BE2C (cell line): ENCODE measurements at regions not wholly inside any gene's neighbourhood (a gene's known extent, or its start where the extent isn't known, plus 50 kb on each side); places are given as distances from the start of the nearest gene placed in this dataset.
"Not testable (repeated sequence)": the region's sequence is repeated elsewhere in the genome, so short reads cannot be mapped to it uniquely, and the experiment has no call there.

ENCODE experiments used
- DNase-seq: peaks from one replicate; pipeline ENCODE4 v3.0.0-alpha.2; 2020
- H3K27me3 ChIP-seq: fragments of 250-450 bp; sonication (Bioruptor Pico); 2 replicates; pipeline ENCODE4 v1.5.1; 2020; ENCODE audit warnings: mild to moderate bottlenecking
- H3K36me3 ChIP-seq: fragments of 250-450 bp; sonication (Bioruptor Pico); 2 replicates; pipeline ENCODE4 v1.5.1; 2020; ENCODE audit warnings: mild to moderate bottlenecking
- H3K4me1 ChIP-seq: fragments of 250-450 bp; sonication (Bioruptor Pico); 2 replicates; pipeline ENCODE4 v1.5.1; 2020
- H3K4me3 ChIP-seq: 2 replicates; pipeline ENCODE4 v1.5.1; 2011; ENCODE audit warnings: low read depth, low read length
- H3K9me3 ChIP-seq: fragments of 250-450 bp; sonication (Bioruptor Pico); 2 replicates; pipeline ENCODE4 v1.5.1; 2020
- TF ChIP-seq, protein P1 (sequence below): IDR thresholded peaks from 2 replicates; pipeline ENCODE4 v1.5.1; 2012; ENCODE audit warnings: mild to moderate bottlenecking, low read depth, low read length

DNA sequence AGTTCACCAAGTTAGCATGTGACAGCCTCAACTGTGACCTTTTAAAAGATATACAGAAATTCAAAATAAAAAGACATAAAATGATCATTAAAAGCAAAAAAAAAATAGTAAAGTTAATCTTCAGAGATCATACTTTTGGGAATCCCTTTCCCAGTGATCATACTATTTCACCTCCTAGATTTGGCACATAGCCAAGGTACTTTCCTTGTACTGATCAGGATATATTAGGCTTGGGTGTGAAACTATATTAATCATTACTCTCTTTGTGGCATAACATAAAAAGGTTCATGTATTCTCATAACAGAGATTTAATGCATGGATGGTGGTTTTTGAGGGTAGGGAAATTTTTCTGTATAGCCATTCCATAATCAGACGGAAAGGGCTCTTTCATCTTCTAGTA is 109.6 kb upstream of the ZWINT start:
- Histone ChIP-seq H3K4me3 (no peak overlapping the region), H3K36me3 (no peaks in the 10 kb centered on the region), H3K9me3 (no peaks in the 10 kb centered on the region), H3K27me3 (no peaks in the 10 kb centered on the region), H3K4me1 (no peaks in the 10 kb centered on the region)
- no peak for DNase-seq
- TF ChIP-seq, protein P1, sequence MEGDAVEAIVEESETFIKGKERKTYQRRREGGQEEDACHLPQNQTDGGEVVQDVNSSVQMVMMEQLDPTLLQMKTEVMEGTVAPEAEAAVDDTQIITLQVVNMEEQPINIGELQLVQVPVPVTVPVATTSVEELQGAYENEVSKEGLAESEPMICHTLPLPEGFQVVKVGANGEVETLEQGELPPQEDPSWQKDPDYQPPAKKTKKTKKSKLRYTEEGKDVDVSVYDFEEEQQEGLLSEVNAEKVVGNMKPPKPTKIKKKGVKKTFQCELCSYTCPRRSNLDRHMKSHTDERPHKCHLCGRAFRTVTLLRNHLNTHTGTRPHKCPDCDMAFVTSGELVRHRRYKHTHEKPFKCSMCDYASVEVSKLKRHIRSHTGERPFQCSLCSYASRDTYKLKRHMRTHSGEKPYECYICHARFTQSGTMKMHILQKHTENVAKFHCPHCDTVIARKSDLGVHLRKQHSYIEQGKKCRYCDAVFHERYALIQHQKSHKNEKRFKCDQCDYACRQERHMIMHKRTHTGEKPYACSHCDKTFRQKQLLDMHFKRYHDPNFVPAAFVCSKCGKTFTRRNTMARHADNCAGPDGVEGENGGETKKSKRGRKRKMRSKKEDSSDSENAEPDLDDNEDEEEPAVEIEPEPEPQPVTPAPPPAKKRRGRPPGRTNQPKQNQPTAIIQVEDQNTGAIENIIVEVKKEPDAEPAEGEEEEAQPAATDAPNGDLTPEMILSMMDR: no peak

GRCh38 chr10:56469482-56469881 is 108.4 kb upstream of the ZWINT start:
- Histone ChIP-seq H3K4me1 (no peaks in the 10 kb centered on the region), H3K27me3 (no peaks in the 10 kb centered on the region), H3K36me3 (no peaks in the 10 kb centered on the region), H3K4me3 (no peak overlapping the region), H3K9me3 (no peaks in the 10 kb centered on the region)
- TF ChIP-seq, protein P1: no peak
- DNase-seq: no peak

DNA sequence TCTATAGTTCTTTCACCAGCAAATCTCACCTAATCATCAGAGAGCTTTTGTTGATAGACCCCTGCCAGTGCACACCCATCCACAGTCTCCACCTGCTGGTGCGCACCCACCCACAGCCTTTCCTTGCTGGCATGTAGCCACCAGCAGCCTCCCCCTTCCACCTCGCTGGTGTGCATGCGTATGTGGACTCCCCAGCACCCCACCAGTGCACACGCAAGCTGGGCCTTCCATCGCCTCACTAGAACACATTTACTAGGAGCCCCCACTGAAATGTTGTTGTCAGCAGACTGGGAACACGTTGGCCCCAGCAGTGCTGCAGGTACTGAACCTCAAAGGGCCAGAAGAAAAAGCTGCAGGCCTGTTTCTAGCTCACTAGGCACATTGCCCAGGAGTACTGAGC is 104.9 kb upstream of the ZWINT start:
- Histone ChIP-seq H3K4me1 (no peaks in the 10 kb centered on the region), H3K9me3 (no peaks in the 10 kb centered on the region), H3K27me3 (no peaks in the 10 kb centered on the region), H3K36me3 (no peaks in the 10 kb centered on the region), H3K4me3 (no peak overlapping the region)
- TF ChIP-seq, protein P1: no peak
- DNase-seq: no peak

DNA sequence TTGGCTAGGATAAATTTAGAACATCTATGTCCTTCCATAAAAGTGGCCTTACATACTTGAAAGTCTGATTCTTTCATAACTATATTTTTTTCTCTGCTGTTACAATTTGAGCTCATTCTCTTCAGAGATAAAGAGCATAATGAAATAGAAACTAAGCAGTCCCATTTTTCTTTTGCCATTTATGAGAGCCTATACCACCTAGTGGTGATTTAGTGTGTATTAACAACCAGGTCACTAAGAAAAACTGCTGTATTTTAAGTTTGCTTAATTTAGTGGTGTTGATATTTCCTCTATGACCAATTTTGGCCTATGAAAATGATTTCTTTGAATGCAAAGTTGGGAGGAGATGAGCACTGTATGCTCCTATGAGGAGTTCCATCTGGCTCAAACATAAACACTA is 88.7 kb upstream of the ZWINT start:
- Histone ChIP-seq H3K4me1 (no peaks in the 10 kb centered on the region), H3K4me3 (no peak overlapping the region), H3K27me3 (no peaks in the 10 kb centered on the region), H3K36me3 (no peaks in the 10 kb centered on the region), H3K9me3 (no peaks in the 10 kb centered on the region)
- no peak for DNase-seq
- TF ChIP-seq, protein P1: no peak

GRCh38 chr10:56447613-56448012 is 86.6 kb upstream of the ZWINT start:
- not testable (repeated sequence) for H3K9me3 ChIP-seq, DNase-seq, H3K4me3 ChIP-seq, H3K4me1 ChIP-seq, H3K36me3 ChIP-seq, H3K27me3 ChIP-seq

DNA sequence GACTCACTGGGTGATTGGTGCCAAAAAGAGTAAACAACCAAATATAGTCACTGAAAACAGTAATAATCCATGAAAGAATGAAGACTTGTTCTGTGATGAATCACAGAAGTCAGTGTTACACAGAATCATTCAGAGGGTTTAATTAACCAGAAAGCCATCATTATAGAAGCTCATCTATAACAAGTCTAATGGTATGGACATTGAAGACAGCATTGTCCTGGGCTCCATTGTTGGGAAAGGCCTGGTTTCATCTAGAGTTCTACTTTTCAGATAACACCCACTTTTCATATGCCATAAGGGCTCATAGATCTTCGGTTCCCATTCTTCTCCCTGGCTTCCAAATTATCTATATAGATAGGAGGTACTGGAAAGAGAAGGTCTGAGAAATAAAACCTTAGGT is 80.3 kb upstream of the ZWINT start:
- DNase-seq, H3K27me3 ChIP-seq, H3K4me3 ChIP-seq, H3K36me3 ChIP-seq, H3K4me1 ChIP-seq, H3K9me3 ChIP-seq: not testable (repeated sequence)
